HCT116 (cell line): ENCODE measurements at regions not wholly inside any gene's neighbourhood (a gene's known extent, or its start where the extent isn't known, plus 50 kb on each side); places are given as distances from the start of the nearest gene placed in this dataset.
"Not testable (repeated sequence)": the region's sequence is repeated elsewhere in the genome, so short reads cannot be mapped to it uniquely, and the experiment has no call there.

Experiments
- ATAC-seq: fragments of 200-7000 bp; cut with Tn5 transposase; 2 replicates; pipeline ENCODE4 v1.9.1; 2020; ENCODE audit warnings: mild to moderate bottlenecking, moderate library complexity
- BruUV-seq: library from RNA; stranded (reverse); fragments of 400-500 nt; replicated peaks from 2 replicates; lab custom pipeline; 2021; lab: Mats Ljungman, UMichigan
- CTCF ChIA-PET: fragments of 300-600 bp; sonication (Branson Sonifier 250); formaldehyde crosslinking; loops from one replicate; lab custom pipeline; 2021; ENCODE audit warnings: antibody characterized with exemption; lab: Charles Lee
- POLR2A ChIA-PET: fragments of 300-600, 350-600 bp; sonication (Branson Sonifier 250); formaldehyde crosslinking; loops from one replicate; lab custom pipeline; 2021; ENCODE audit warnings: antibody characterized with exemption; lab: Charles Lee
- RAD21 ChIA-PET, 2 experiments: fragments of 300-600 bp; sonication (Branson Sonifier 250); formaldehyde crosslinking; loops; one replicate each; lab custom pipeline; 2023; ENCODE audit warnings: low total read pairs in 2 of 2; ENCODE audit not compliant: uncharacterized antibody in 2 of 2, unreplicated experiment in 2 of 2, low non-redundant PET in 1 of 2; lab: Charles Lee
- DNase-seq: peaks from one replicate; pipeline ENCODE4 v3.0.0-alpha.2; 2010; ENCODE audit warnings: low read depth, low spot score
- H2AFZ ChIP-seq: fragments of 200-600 bp; shearing (Covaris generic), sonication (generic); 2 replicates; pipeline ENCODE4 v1.6.1; 2017; ENCODE audit warnings: low read depth, mixed run types, mixed read lengths, antibody characterized with exemption, low read length; ENCODE audit not compliant: poor library complexity, severe bottlenecking
- H3K27ac ChIP-seq: 2 replicates; pipeline ENCODE4 v1.5.1; 2012; ENCODE audit warnings: low read depth, low read length
- H3K27me3 ChIP-seq: fragments of 200-600 bp; sonication (generic); 2 replicates; pipeline ENCODE4 v1.6.1; 2016; ENCODE audit warnings: mixed run types, low read length, mixed read lengths; ENCODE audit not compliant: insufficient read depth
- H3K36me3 ChIP-seq, 2 experiments: fragments of 200-500 bp in 1 of 2; fragments of 200-600 bp in 1 of 2; sonication (Bioruptor generic) in 1 of 2; sonication (generic) in 1 of 2; 2 replicates each; pipeline versions ENCODE4 v1.5.1 to v1.6.1; 2014 to 2016; ENCODE audit warnings: low read length in 2 of 2, inconsistent platforms in 1 of 2, mixed read lengths in 1 of 2, mixed run types in 1 of 2; ENCODE audit not compliant: insufficient read depth in 2 of 2, control insufficient read depth in 1 of 2
- H3K4me1 ChIP-seq, 2 experiments: fragments of 200-600 bp in 1 of 2; sonication (generic) in 1 of 2; 2 replicates each; pipeline versions ENCODE4 v1.5.1 to v1.6.1; 2012 to 2017; ENCODE audit warnings: low read length in 2 of 2, inconsistent platforms in 1 of 2, mild to moderate bottlenecking in 1 of 2, mixed read lengths in 1 of 2, mixed run types in 1 of 2, moderate library complexity in 1 of 2; ENCODE audit not compliant: insufficient read depth in 2 of 2, control insufficient read depth in 1 of 2
- H3K4me2 ChIP-seq: fragments of 200-600 bp; sonication (generic); 2 replicates; pipeline ENCODE4 v1.6.1; 2017; ENCODE audit warnings: mixed run types, low read length, mixed read lengths
- H3K4me3 ChIP-seq, 2 experiments: fragments of 200-600 bp in 1 of 2; sonication (generic) in 1 of 2; replicated peaks in 1 of 2; 2 replicates each; pipeline ENCODE4 v1.5.1; 2011 to 2016; ENCODE audit warnings: low read length in 2 of 2, control low read depth in 1 of 2, low read depth in 1 of 2, mild to moderate bottlenecking in 1 of 2, mixed read lengths in 1 of 2, mixed run types in 1 of 2
- H3K79me2 ChIP-seq: fragments of 200-600 bp; sonication (generic); 2 replicates; pipeline ENCODE4 v1.6.1; 2017; ENCODE audit warnings: mild to moderate bottlenecking, mixed run types, low read length, moderate library complexity, mixed read lengths; ENCODE audit not compliant: insufficient read depth
- H3K9ac ChIP-seq: fragments of 200-600 bp; sonication (generic); 2 replicates; pipeline ENCODE4 v1.6.1; 2016; ENCODE audit warnings: low read length, mixed read lengths
- H3K9me2 ChIP-seq: fragments of 200-600 bp; sonication (generic), shearing (Covaris generic); 2 replicates; pipeline ENCODE4 v1.6.1; 2017; ENCODE audit warnings: mixed run types, mild to moderate bottlenecking, moderate library complexity; ENCODE audit not compliant: insufficient read depth
- H3K9me3 ChIP-seq, 2 experiments: fragments of 200-500 bp in 1 of 2; fragments of 200-600 bp in 1 of 2; sonication (Bioruptor generic) in 1 of 2; sonication (generic) in 1 of 2; 2 replicates each; pipeline ENCODE4 v1.6.1; 2014 to 2017; ENCODE audit warnings: low read length in 2 of 2, mixed read lengths in 2 of 2, inconsistent platforms in 1 of 2, low read depth in 1 of 2, mild to moderate bottlenecking in 1 of 2, mixed run types in 1 of 2, moderate library complexity in 1 of 2; ENCODE audit not compliant: control insufficient read depth in 1 of 2, insufficient read depth in 1 of 2
- H4K20me1 ChIP-seq: fragments of 200-600 bp; sonication (generic), shearing (Covaris generic); 2 replicates; pipeline ENCODE4 v1.6.1; 2017; ENCODE audit warnings: mixed run types, mild to moderate bottlenecking, moderate library complexity; ENCODE audit not compliant: insufficient read depth
- intact Hi-C: fragments of 100-400 bp; cut with micrococcal nuclease; formaldehyde crosslinking; loops from 2 replicates; pipeline ENCODE4 v1.10.0; 2022

GRCh38 chr15:21024235-21024987 lies 158.3 kb upstream of the POTEB2 start:
- H3K4me3 ChIP-seq, H2AFZ ChIP-seq, H3K27me3 ChIP-seq, H3K9ac ChIP-seq, POLR2A ChIA-PET, H3K4me1 ChIP-seq, BruUV-seq, H3K9me2 ChIP-seq, H4K20me1 ChIP-seq, DNase-seq, H3K79me2 ChIP-seq, ATAC-seq, H3K4me2 ChIP-seq, H3K36me3 ChIP-seq, H3K9me3 ChIP-seq, intact Hi-C loops, RAD21 ChIA-PET, CTCF ChIA-PET, H3K27ac ChIP-seq: not testable (repeated sequence)

- H4K20me1 ChIP-seq, H3K9me3 ChIP-seq, ATAC-seq, H3K9ac ChIP-seq, intact Hi-C loops, H3K27me3 ChIP-seq, H3K4me1 ChIP-seq, POLR2A ChIA-PET, H3K9me2 ChIP-seq, H3K79me2 ChIP-seq, CTCF ChIA-PET, H3K27ac ChIP-seq, H3K4me3 ChIP-seq, DNase-seq, RAD21 ChIA-PET, H3K4me2 ChIP-seq, BruUV-seq, H3K36me3 ChIP-seq, H2AFZ ChIP-seq: not testable (repeated sequence)
Measured at GRCh38 chr15:21018176-21018575, 152.1 kb upstream of the POTEB2 start.

DNA sequence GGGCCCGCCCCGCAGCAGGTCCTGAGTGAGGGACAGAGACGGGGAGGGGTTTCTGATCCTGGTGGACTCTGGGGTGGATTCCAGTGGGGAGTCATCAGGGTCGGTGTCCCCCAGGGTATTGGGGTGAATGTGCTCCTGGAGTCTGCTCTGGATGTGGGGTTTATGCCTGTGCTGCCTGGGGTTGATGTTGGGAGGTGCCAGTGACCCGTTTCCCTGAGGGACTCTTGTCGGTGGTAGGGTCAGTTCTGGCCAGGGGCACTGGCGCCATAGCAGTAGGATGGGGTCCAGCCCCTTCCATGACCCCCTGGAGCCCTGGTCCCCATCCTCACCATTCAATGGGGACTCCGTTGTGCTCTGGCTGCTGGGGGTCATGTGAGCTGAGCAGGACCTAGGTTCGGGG lies 151.2 kb upstream of the POTEB2 start:
- H3K4me1 ChIP-seq, DNase-seq, H4K20me1 ChIP-seq, RAD21 ChIA-PET, ATAC-seq, H3K79me2 ChIP-seq, H3K9ac ChIP-seq, CTCF ChIA-PET, H3K36me3 ChIP-seq, H3K4me3 ChIP-seq, POLR2A ChIA-PET, H3K9me2 ChIP-seq, H3K9me3 ChIP-seq, H3K27ac ChIP-seq, H3K27me3 ChIP-seq, BruUV-seq, intact Hi-C loops, H2AFZ ChIP-seq, H3K4me2 ChIP-seq: not testable (repeated sequence)

DNA sequence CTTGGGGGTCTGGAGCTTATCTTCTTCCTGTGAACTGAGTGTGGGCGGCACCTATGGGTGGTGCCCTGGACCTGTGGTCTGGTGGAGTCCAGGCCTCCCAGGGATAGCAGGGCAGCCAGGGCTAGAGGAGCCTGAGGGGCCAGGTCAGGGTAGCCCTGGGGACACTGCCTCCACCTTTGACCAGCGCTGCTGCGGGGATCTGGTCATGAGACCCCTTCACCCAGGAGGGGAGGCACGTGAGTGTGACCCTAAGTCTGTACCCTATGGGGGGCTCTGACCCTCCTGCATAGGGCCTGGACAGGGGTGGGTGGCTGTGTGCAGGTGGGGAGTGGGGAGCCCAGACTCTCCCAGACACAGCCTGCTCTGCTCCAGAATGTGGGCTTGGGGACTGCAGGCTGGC lies 150.5 kb upstream of the POTEB2 start:
- CTCF ChIA-PET, DNase-seq, H3K27me3 ChIP-seq, H3K4me3 ChIP-seq, BruUV-seq, H3K27ac ChIP-seq, H3K79me2 ChIP-seq, H3K9me2 ChIP-seq, H3K4me1 ChIP-seq, H2AFZ ChIP-seq, H3K36me3 ChIP-seq, H3K4me2 ChIP-seq, RAD21 ChIA-PET, H3K9ac ChIP-seq, H3K9me3 ChIP-seq, H4K20me1 ChIP-seq, POLR2A ChIA-PET, ATAC-seq, intact Hi-C loops: not testable (repeated sequence)
